ENCODE measurements at regions not wholly inside any gene's neighbourhood (a gene's known extent, or its start where the extent isn't known, plus 50 kb on each side); places are given as distances from the start of the nearest gene placed in this dataset.

DNA sequence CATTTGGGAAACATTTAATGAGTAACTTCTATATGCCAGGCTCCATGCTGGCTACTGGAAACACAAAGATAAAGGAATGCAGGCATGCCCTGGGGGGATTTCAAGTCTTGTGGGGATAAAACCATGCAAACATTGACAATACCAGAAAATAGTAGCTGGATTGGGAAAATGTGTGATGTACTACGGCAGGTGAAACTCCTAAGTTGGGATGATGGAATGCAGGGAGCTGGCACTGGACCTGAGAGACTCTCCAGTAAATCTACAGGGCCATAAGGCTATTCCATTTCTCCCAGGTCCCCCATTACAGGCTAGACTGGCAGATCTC lies 68.2 kb upstream of the NTRK3 start:
- TF ChIP-seq, protein P1, sequence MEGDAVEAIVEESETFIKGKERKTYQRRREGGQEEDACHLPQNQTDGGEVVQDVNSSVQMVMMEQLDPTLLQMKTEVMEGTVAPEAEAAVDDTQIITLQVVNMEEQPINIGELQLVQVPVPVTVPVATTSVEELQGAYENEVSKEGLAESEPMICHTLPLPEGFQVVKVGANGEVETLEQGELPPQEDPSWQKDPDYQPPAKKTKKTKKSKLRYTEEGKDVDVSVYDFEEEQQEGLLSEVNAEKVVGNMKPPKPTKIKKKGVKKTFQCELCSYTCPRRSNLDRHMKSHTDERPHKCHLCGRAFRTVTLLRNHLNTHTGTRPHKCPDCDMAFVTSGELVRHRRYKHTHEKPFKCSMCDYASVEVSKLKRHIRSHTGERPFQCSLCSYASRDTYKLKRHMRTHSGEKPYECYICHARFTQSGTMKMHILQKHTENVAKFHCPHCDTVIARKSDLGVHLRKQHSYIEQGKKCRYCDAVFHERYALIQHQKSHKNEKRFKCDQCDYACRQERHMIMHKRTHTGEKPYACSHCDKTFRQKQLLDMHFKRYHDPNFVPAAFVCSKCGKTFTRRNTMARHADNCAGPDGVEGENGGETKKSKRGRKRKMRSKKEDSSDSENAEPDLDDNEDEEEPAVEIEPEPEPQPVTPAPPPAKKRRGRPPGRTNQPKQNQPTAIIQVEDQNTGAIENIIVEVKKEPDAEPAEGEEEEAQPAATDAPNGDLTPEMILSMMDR (conservative IDR thresholded peaks at IDR 0.05): no peak
- Histone ChIP-seq H2BK20ac (ENCODE audit: low read depth, low read length, poor library complexity, severe bottlenecking) (no peak overlapping the region), H3K18ac (ENCODE audit: insufficient read length, low read depth, low read length) (no peak overlapping the region), H3K4me2 (ENCODE audit: insufficient read depth, insufficient read length, low read length) (no peak overlapping the region), H3K4me1 (ENCODE audit: insufficient read depth, low read length) (no peaks in the 10 kb centered on the region), H3K9me3 (ENCODE audit: control insufficient read depth, low read depth, low read length) (no peaks in the 10 kb centered on the region), H4K91ac (ENCODE audit: insufficient read length, low read depth, low read length) (no peak overlapping the region), H2AK5ac (ENCODE audit: insufficient read length, low read length) (no peak overlapping the region), H2BK12ac (ENCODE audit: insufficient read length, low read depth, low read length) (no peak overlapping the region), H4K8ac (replicated peaks; ENCODE audit: insufficient read length, low read depth, low read length) (no peak overlapping the region), H3K9ac (ENCODE audit: extremely low read depth, insufficient read length, low read length) (no peak overlapping the region), H3K79me2 (ENCODE audit: insufficient read depth, low read length) (no peaks in the 10 kb centered on the region), H3K4ac (ENCODE audit: low read depth, low read length) (no peak overlapping the region), H2BK15ac (ENCODE audit: low read depth, low read length) (no peak overlapping the region), H3K23ac (ENCODE audit: insufficient read length, low read depth, low read length) (no peak overlapping the region), H3T11ph (ENCODE audit: low read length) (no peak overlapping the region), H3K27ac (ENCODE audit: insufficient read length, low read depth, low read length) (no peak overlapping the region), H4K20me1 (ENCODE audit: control insufficient read depth, insufficient read depth, insufficient read length) (no peaks in the 10 kb centered on the region), H3K56ac (ENCODE audit: insufficient read length, low read depth, low read length) (no peak overlapping the region), H3K23me2 (ENCODE audit: insufficient read length, low read depth, low read length, poor library complexity, severe bottlenecking) (no peaks in the 10 kb centered on the region), H2AFZ (ENCODE audit: low read length) (no peak overlapping the region), H4K5ac (ENCODE audit: insufficient read length, low read depth, low read length) (no peak overlapping the region), H2BK120ac (ENCODE audit: low read depth, low read length, poor library complexity, severe bottlenecking) (no peak overlapping the region), H3K27me3 (ENCODE audit: insufficient read depth, low read length) (no peaks in the 10 kb centered on the region), H2BK5ac (ENCODE audit: insufficient read length, low read length) (no peak overlapping the region), H3K14ac (ENCODE audit: insufficient read depth, low read length) (no peak overlapping the region), H3K79me1 (ENCODE audit: insufficient read depth, low read depth, low read length, poor library complexity, severe bottlenecking) (no peaks in the 10 kb centered on the region)
- Mint-ChIP-seq H3K9me3 (peaks cover 2% of the 10 kb centered on the region in 2 experiments; a peak in 3 of 5 replicates), H3K4me3 (no peak overlapping the region), H3K36me3 (ENCODE audit: insufficient read depth in 1 of 3, low read depth in 3 of 3) (no peaks in the 10 kb centered on the region), H3K27ac (no peak overlapping the region), H3K4me1 (no peaks in the 10 kb centered on the region), H3K27me3 (ENCODE audit: low read depth) (peaks cover 21% of the 10 kb centered on the region)
- no CpG with 5 or more reads among the region's 1 CpG for WGBS (ENCODE audit: extremely low coverage, insufficient read length, low lambda C conversion rate)
- no peak for DNase-seq

Measured in H9 (cell line).